ENCODE measurements at regions not wholly inside any gene's neighbourhood (a gene's known extent, or its start where the extent isn't known, plus 50 kb on each side); places are given as distances from the start of the nearest gene placed in this dataset.

DNA sequence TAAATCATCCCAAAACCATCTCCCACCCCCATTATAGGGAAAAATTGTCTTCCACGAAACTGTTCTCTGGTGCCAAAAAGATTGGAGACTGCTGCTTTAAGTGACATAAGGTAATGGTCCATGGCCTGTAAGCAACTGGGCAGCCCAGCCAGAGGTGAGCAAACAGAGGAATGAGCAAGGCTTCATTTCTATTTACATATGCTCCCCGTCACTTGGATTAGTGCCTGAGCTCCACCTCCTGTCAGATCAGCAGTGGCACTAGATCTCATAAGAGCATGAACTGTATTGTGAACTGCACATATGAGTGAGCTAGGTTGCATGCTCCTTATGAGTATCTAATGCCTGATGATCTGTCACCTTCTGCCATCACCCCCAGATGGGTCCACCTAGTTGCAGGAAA, 1159.8 kb upstream of the ALCAM start:
- no peak for TF ChIP-seq MXI1 (conservative IDR thresholded peaks at IDR 0.05; ENCODE audit: poor library complexity, severe bottlenecking)
- no peak for TF ChIP-seq POLR2AphosphoS5 (IDR thresholded peaks at IDR 0.05)
- TF ChIP-seq, protein P1, sequence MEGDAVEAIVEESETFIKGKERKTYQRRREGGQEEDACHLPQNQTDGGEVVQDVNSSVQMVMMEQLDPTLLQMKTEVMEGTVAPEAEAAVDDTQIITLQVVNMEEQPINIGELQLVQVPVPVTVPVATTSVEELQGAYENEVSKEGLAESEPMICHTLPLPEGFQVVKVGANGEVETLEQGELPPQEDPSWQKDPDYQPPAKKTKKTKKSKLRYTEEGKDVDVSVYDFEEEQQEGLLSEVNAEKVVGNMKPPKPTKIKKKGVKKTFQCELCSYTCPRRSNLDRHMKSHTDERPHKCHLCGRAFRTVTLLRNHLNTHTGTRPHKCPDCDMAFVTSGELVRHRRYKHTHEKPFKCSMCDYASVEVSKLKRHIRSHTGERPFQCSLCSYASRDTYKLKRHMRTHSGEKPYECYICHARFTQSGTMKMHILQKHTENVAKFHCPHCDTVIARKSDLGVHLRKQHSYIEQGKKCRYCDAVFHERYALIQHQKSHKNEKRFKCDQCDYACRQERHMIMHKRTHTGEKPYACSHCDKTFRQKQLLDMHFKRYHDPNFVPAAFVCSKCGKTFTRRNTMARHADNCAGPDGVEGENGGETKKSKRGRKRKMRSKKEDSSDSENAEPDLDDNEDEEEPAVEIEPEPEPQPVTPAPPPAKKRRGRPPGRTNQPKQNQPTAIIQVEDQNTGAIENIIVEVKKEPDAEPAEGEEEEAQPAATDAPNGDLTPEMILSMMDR (IDR thresholded peaks at IDR 0.05; ENCODE audit: poor library complexity, severe bottlenecking), result no peak
- no peak for TF ChIP-seq EZH2 (IDR thresholded peaks at IDR 0.05; ENCODE audit: borderline replicate concordance, insufficient read depth, low read length, poor library complexity, severe bottlenecking)
- no peak for TF ChIP-seq SMC3 (conservative IDR thresholded peaks at IDR 0.05; ENCODE audit: poor library complexity)
- TF ChIP-seq EP300 (conservative IDR thresholded peaks at IDR 0.05; ENCODE audit: poor library complexity, severe bottlenecking), result no peak
- no peak for TF ChIP-seq RAD21 (conservative IDR thresholded peaks at IDR 0.05)
